ENCODE measurements at regions not wholly inside any gene's neighbourhood (a gene's known extent, or its start where the extent isn't known, plus 50 kb on each side); places are given as distances from the start of the nearest gene placed in this dataset.

- no peak for DNase-seq (ENCODE audit: low spot score)
Measured at GRCh38 chr12:127745469-127746212, 521.3 kb upstream of the TMEM132C start.

- DNase-seq (ENCODE audit: low spot score), result no peak
Measured at GRCh38 chr12:127749416-127749815, 517.6 kb upstream of the TMEM132C start.

GRCh38 chr12:127750076-127750840, 516.7 kb upstream of the TMEM132C start:
- DNase-seq (ENCODE audit: low spot score), result no peak

- no peak for DNase-seq (ENCODE audit: low spot score)
Measured at GRCh38 chr12:127752802-127753201, 514.2 kb upstream of the TMEM132C start.

GRCh38 chr12:127760357-127760756, 506.6 kb upstream of the TMEM132C start:
- DNase-seq (ENCODE audit: low spot score), result no peak

GRCh38 chr12:127760996-127761395, 506.0 kb upstream of the TMEM132C start:
- no peak for DNase-seq (ENCODE audit: low spot score)

GRCh38 chr12:127761880-127762279, 505.1 kb upstream of the TMEM132C start:
- DNase-seq (ENCODE audit: low spot score), result no peak

- no peak for DNase-seq (ENCODE audit: low spot score)
Measured at GRCh38 chr12:127767656-127768055, 499.3 kb upstream of the TMEM132C start.

GRCh38 chr12:127770118-127770517, 496.9 kb upstream of the TMEM132C start:
- DNase-seq (ENCODE audit: low spot score), result no peak

- DNase-seq (ENCODE audit: low spot score), result no peak
Measured at GRCh38 chr12:127771546-127771945, 495.4 kb upstream of the TMEM132C start.

GRCh38 chr12:127773520-127773919, 493.4 kb upstream of the TMEM132C start:
- no peak for DNase-seq (ENCODE audit: low spot score)

GRCh38 chr12:127774828-127775227, 492.1 kb upstream of the TMEM132C start:
- no peak for DNase-seq (ENCODE audit: low spot score)

- DNase-seq (ENCODE audit: low spot score), result no peak
Measured at GRCh38 chr12:127779301-127780045, 487.5 kb upstream of the TMEM132C start.

- no peak for DNase-seq (ENCODE audit: low spot score)
Measured at GRCh38 chr12:127780881-127781280, 486.1 kb upstream of the TMEM132C start.

- DNase-seq (ENCODE audit: low spot score), result no peak
Measured at GRCh38 chr12:127781336-127781735, 485.6 kb upstream of the TMEM132C start.

GRCh38 chr12:127785540-127785939, 481.4 kb upstream of the TMEM132C start:
- no peak for DNase-seq (ENCODE audit: low spot score)

GRCh38 chr12:127785986-127786590, 480.9 kb upstream of the TMEM132C start:
- no peak for DNase-seq (ENCODE audit: low spot score)

- DNase-seq (ENCODE audit: low spot score), result no peak
Measured at GRCh38 chr12:127787544-127787943, 479.4 kb upstream of the TMEM132C start.

GRCh38 chr12:127790376-127790775, 476.6 kb upstream of the TMEM132C start:
- DNase-seq (ENCODE audit: low spot score), result no peak

- DNase-seq (ENCODE audit: low spot score), result no peak
Measured at GRCh38 chr12:127791217-127791616, 475.8 kb upstream of the TMEM132C start.

GRCh38 chr12:127797918-127798317, 469.1 kb upstream of the TMEM132C start:
- no peak for DNase-seq (ENCODE audit: low spot score)

GRCh38 chr12:127802271-127802670, 464.7 kb upstream of the TMEM132C start:
- DNase-seq (ENCODE audit: low spot score), result no peak
